Activated T-helper 1 cell treated with Interleukin-2 at 50 U/mL for 16 hours (primary cell): ENCODE measurements at regions not wholly inside any gene's neighbourhood (a gene's known extent, or its start where the extent isn't known, plus 50 kb on each side); places are given as distances from the start of the nearest gene placed in this dataset.

Experiments used
- DNase-seq: peaks from one replicate; pipeline ENCODE4 v3.0.0-alpha.2; 2020; ENCODE audit warnings: low read depth

- peak; percentile 32 for DNase-seq
Measured at GRCh38 chr12:48409938-48410337, 59.2 kb upstream of the ZNF641 start.

- DNase-seq = no peak
Measured at GRCh38 chr12:48413388-48413787, 59.0 kb upstream of the ANP32D start.

GRCh38 chr12:48414021-48414420, 58.3 kb upstream of the ANP32D start:
- no peak for DNase-seq

GRCh38 chr12:48419116-48419935, 53.0 kb upstream of the ANP32D start:
- DNase-seq = no peak

- no peak for DNase-seq
Measured at GRCh38 chr12:48420039-48420775, 52.2 kb upstream of the ANP32D start.

- DNase-seq = no peak
Measured at GRCh38 chr12:48422060-48422459, 50.3 kb upstream of the ANP32D start.
